PC-9 (cell line): ENCODE measurements at regions not wholly inside any gene's neighbourhood (a gene's known extent, or its start where the extent isn't known, plus 50 kb on each side); places are given as distances from the start of the nearest gene placed in this dataset.

Experiments used
- BruUV-seq: library from RNA; stranded (reverse); fragments of 400-500 nt; replicated peaks from 2 replicates; lab custom pipeline; 2021; lab: Mats Ljungman, UMichigan
- CTCF ChIA-PET: fragments of 300-600 bp; sonication (Branson Sonifier 250); formaldehyde crosslinking; loops from one replicate; lab custom pipeline; 2022; ENCODE audit warnings: antibody characterized with exemption; lab: Charles Lee
- POLR2A ChIA-PET: fragments of 300-600 bp; sonication (Branson Sonifier 250); formaldehyde crosslinking; loops from one replicate; lab custom pipeline; 2022; ENCODE audit warnings: antibody characterized with exemption; ENCODE audit not compliant: unreplicated experiment; lab: Charles Lee
- DNase-seq, 2 experiments: peaks; one replicate each; pipeline versions ENCODE4 v3.0.0 to v3.0.0-alpha.2; 2015 to 2022; ENCODE audit warnings: mixed read lengths in 1 of 2
- H2AFZ ChIP-seq: fragments of 200-600 bp; sonication (generic); 2 replicates; pipeline ENCODE4 v1.8.1; 2017; ENCODE audit warnings: antibody characterized with exemption
- H3F3A ChIP-seq: fragments of 200-600 bp; sonication (generic); 2 replicates; pipeline ENCODE4 v1.8.1; 2017; ENCODE audit warnings: antibody characterized with exemption, mild to moderate bottlenecking, low read depth; ENCODE audit not compliant: insufficient read depth
- H3K27ac ChIP-seq: fragments of 200-600 bp; sonication (generic); 2 replicates; pipeline ENCODE4 v1.6.1; 2016; ENCODE audit warnings: mixed run types
- H3K27me3 ChIP-seq: fragments of 200-600 bp; sonication (generic); 2 replicates; pipeline ENCODE4 v1.6.1; 2016; ENCODE audit warnings: low read depth, mixed run types; ENCODE audit not compliant: insufficient read depth
- H3K36me3 ChIP-seq: fragments of 200-600 bp; sonication (generic); 2 replicates; pipeline ENCODE4 v1.6.1; 2016; ENCODE audit warnings: low read depth, mixed run types
- H3K4me1 ChIP-seq: fragments of 200-600 bp; sonication (generic); replicated peaks from 2 replicates; pipeline ENCODE4 v1.6.1; 2016; ENCODE audit warnings: mixed run types; ENCODE audit not compliant: insufficient read depth
- H3K4me2 ChIP-seq: fragments of 200-600 bp; sonication (generic); 2 replicates; pipeline ENCODE4 v1.6.1; 2017; ENCODE audit warnings: mixed run types
- H3K4me3 ChIP-seq: fragments of 200-600 bp; sonication (generic); 2 replicates; pipeline ENCODE4 v1.6.1; 2016; ENCODE audit warnings: mixed run types
- H3K79me2 ChIP-seq: fragments of 200-600 bp; sonication (generic); 2 replicates; pipeline ENCODE4 v1.6.1; 2017; ENCODE audit warnings: low read depth, mixed run types
- H3K9me2 ChIP-seq: fragments of 200-600 bp; sonication (generic); 2 replicates; pipeline ENCODE4 v1.8.1; 2017; ENCODE audit warnings: mild to moderate bottlenecking; ENCODE audit not compliant: insufficient read depth
- H3K9me3 ChIP-seq: fragments of 200-600 bp; sonication (generic); 2 replicates; pipeline ENCODE4 v1.8.1; 2016; ENCODE audit warnings: low read depth; ENCODE audit not compliant: insufficient read depth
- H4K20me1 ChIP-seq: fragments of 200-600 bp; sonication (generic); 2 replicates; pipeline ENCODE4 v1.8.1; 2017; ENCODE audit not compliant: insufficient read depth
- CTCF ChIP-seq: fragments of 200-600 bp; sonication (generic); conservative IDR thresholded peaks from 2 replicates; pipeline ENCODE4 v1.6.1; 2017; ENCODE audit warnings: mixed run types, antibody characterized with exemption, mild to moderate bottlenecking, moderate library complexity
- EZH2 ChIP-seq: fragments of 200-600 bp; sonication (generic); IDR thresholded peaks from 2 replicates; pipeline ENCODE4 v1.8.0; 2017; ENCODE audit warnings: antibody characterized with exemption, low read depth
- intact Hi-C: fragments of 100-400 bp; cut with micrococcal nuclease; formaldehyde crosslinking; loops from one replicate; pipeline ENCODE4 v1.10.0; 2022; ENCODE audit not compliant: unreplicated experiment

DNA sequence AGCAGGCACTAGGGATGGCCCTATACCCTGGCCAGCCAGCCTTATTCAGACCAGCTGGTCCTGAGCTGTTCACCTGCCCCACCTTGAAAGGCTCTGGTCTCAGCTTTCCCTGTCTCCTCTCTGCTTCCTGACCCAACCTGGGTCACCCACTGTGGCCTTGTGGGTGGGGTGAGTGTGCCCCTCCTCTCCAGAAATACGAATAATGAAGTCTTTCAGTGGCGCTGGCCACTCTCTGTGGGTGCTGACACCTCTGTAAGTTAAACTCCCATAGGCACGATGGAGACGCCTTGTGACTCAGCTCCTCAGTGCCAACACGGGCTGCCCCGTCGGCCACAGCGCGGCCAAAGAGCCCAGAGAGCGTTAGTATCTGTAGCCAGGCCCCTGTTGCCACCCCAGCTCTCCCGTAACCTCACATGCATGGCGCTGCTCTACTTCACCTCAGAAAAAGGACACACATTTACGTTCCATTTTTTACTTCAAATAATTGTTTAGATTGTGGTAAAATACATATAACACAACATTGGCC lies 74.6 kb upstream of the SEPTIN5 start:
- ChIA-PET CTCF (no interaction called here), POLR2A (no interaction called here)
- H3K4me1 ChIP-seq, result no peaks in the 10 kb centered on the region
- H2AFZ ChIP-seq, result no peak overlapping the region
- TF ChIP-seq CTCF (no peak), EZH2 (no peak)
- H3K79me2 ChIP-seq, result no peaks in the 10 kb centered on the region
- H3K9me2 ChIP-seq, result no peaks in the 10 kb centered on the region
- H3K27me3 ChIP-seq, result no peaks in the 10 kb centered on the region
- no peaks in the 10 kb centered on the region for H3K9me3 ChIP-seq
- intact Hi-C loops, result no loop called here
- no peak overlapping the region for H3K27ac ChIP-seq
- no peaks in the 10 kb centered on the region for H3F3A ChIP-seq
- H3K36me3 ChIP-seq, result no peaks in the 10 kb centered on the region
- H3K4me2 ChIP-seq, result no peak overlapping the region
- no peak overlapping the region for H3K4me3 ChIP-seq
- no peaks in the 10 kb centered on the region for H4K20me1 ChIP-seq
- no peak for DNase-seq
- BruUV-seq, result no TSS peak

GRCh38 chr22:19640306-19640705 lies 74.0 kb upstream of the SEPTIN5 start:
- intact Hi-C loops, result no loop called here
- no peaks in the 10 kb centered on the region for H4K20me1 ChIP-seq
- TF ChIP-seq CTCF (no peak), EZH2 (no peak)

DNA sequence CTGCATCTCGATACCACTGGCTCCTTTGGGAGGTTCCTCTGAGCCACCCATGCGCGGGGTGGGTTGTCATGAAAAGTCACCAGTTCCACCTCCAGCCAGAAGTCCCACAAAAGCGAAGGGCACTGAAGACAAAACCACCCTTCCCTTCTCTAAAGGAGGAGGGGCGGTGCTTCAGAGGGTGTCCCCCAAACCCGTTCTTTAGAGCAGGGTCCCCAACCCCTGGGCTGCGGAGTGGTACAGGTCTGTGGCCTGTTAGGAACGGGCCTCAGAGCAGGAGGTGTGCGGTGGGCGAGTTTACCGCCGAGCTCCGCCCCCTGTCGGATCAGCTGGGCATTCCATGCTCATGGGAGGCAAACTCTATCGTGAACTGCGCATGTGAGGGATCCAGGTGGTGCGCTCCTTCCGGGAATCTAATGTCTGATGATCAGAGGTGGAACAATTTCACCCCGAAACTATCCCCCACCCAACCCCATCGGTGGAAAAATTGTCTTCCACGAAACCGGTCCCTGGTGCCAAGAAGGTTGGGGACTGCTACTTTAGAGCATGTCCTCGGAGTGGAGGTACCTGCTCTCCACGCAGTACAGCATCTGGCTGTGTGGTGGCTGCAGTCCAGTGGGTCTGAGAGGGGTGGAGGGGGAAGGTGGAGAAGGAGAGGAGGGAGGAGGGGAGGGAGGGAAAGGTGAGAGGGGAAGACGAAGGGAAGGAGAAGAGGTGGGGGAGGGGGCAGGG lies 72.9 kb upstream of the SEPTIN5 start:
- Histone ChIP-seq H3K9me3 (no peaks in the 10 kb centered on the region), H3F3A (no peaks in the 10 kb centered on the region), H3K27ac (no peak overlapping the region), H3K4me3 (no peak overlapping the region), H3K4me2 (peak overlapping the region; percentile 36; the same call in 1 of the 2 replicates), H3K27me3 (no peaks in the 10 kb centered on the region), H3K4me1 (no peaks in the 10 kb centered on the region), H3K36me3 (no peaks in the 10 kb centered on the region), H4K20me1 (no peaks in the 10 kb centered on the region), H2AFZ (no peak overlapping the region), H3K9me2 (no peaks in the 10 kb centered on the region), H3K79me2 (no peaks in the 10 kb centered on the region)
- BruUV-seq, result no TSS peak
- intact Hi-C loops, result no loop called here
- ChIA-PET CTCF (no interaction called here), POLR2A (no interaction called here)
- DNase-seq, result peak in 1 of 2 experiments; percentile 17
- TF ChIP-seq CTCF (peak; percentile 39), EZH2 (no peak)

More at GRCh38 chr22:19640306-19640705, 74.0 kb upstream of the SEPTIN5 start:
- CTCF ChIA-PET, result no interaction called here
- Histone ChIP-seq H3K4me2 (no peak overlapping the region), H3K79me2 (no peaks in the 10 kb centered on the region), H3K4me1 (no peaks in the 10 kb centered on the region), H2AFZ (no peak overlapping the region), H3K27me3 (no peaks in the 10 kb centered on the region), H3K27ac (no peak overlapping the region), H3K9me2 (no peaks in the 10 kb centered on the region), H3K9me3 (no peaks in the 10 kb centered on the region), H3F3A (no peaks in the 10 kb centered on the region), H3K36me3 (no peaks in the 10 kb centered on the region), H3K4me3 (no peak overlapping the region)
- BruUV-seq, result no TSS peak
- POLR2A ChIA-PET, result no interaction called here
- DNase-seq, result no peak
